Activated T-cell treated with anti-CD3 and anti-CD28 coated beads, Interleukin-2, amount 50 U/mL, for 72 hours (primary cell): ENCODE measurements at regions not wholly inside any gene's neighbourhood (a gene's known extent, or its start where the extent isn't known, plus 50 kb on each side); places are given as distances from the start of the nearest gene placed in this dataset.
A peak's percentile ranks its signal among the peaks of the same experiment; 100 is the strongest.

Source experiments
- ATAC-seq, 2 donors: fragments of 150-1000 bp; cut with Tn5 transposase; replicated peaks in 1 of 2; 2 replicates each; pipeline ENCODE4 v1.10.0; 2021; ENCODE audit warnings: moderate library complexity in 2 of 2, mild to moderate bottlenecking in 1 of 2
- DNase-seq, 2 donors: peaks; one replicate each; pipeline ENCODE4 v3.0.0; 2021 to 2022; ENCODE audit warnings: mixed read lengths in 1 of 2
- H3K27ac Mint-ChIP-seq: one replicate; pipeline ENCODE4 v1.8.0; 2022; ENCODE audit warnings: mild to moderate bottlenecking, moderate library complexity, mixed read lengths
- H3K27me3 Mint-ChIP-seq: one replicate; pipeline ENCODE4 v1.8.0; 2022; ENCODE audit warnings: low read depth, mixed read lengths
- H3K36me3 Mint-ChIP-seq, 2 donors: one replicate each; pipeline ENCODE4 v1.8.0; 2022; ENCODE audit warnings: mixed read lengths in 2 of 2, mild to moderate bottlenecking in 1 of 2; ENCODE audit not compliant: insufficient read depth in 2 of 2
- H3K4me1 Mint-ChIP-seq: one replicate; pipeline ENCODE4 v1.8.0; 2022; ENCODE audit warnings: low read depth, mixed read lengths
- H3K4me3 Mint-ChIP-seq, 2 donors: one replicate each; pipeline ENCODE4 v1.8.0; 2022; ENCODE audit warnings: mild to moderate bottlenecking in 2 of 2, mixed read lengths in 2 of 2, moderate library complexity in 2 of 2
- H3K9me3 Mint-ChIP-seq, 2 donors: one replicate each; pipeline ENCODE4 v1.8.0; 2022; ENCODE audit warnings: mixed read lengths in 2 of 2

DNA sequence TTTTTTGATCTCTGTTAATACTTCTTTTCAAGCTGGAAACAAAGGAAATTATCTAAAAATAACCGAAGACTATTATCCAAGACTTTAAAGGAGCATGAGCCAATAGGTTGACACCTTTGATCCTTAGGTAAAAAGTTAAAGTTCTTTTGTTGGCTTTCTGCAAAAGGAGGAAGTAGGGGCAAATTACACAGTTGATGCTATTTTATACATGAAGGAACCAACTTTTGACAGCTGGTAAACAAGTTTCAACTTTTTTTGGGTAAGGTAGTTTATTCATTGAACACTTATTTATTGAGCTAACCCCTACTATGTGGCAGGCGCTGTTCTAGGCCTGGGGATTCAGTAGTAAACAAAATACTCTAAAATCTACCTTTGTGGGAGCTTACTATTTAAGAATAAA is 66.6 kb upstream of the ZEB2 start:
- Mint-ChIP-seq H3K9me3 (peaks cover 0 to 2% of the 10 kb centered on the region in 2 donors), H3K4me3 (no peak overlapping the region), H3K36me3 (peaks cover 0 to 1% of the 10 kb centered on the region in 2 donors), H3K27ac (no peak overlapping the region), H3K4me1 (peaks cover 33% of the 10 kb centered on the region), H3K27me3 (peaks cover 40% of the 10 kb centered on the region)
- no peak for DNase-seq
- ATAC-seq: no peak

DNA sequence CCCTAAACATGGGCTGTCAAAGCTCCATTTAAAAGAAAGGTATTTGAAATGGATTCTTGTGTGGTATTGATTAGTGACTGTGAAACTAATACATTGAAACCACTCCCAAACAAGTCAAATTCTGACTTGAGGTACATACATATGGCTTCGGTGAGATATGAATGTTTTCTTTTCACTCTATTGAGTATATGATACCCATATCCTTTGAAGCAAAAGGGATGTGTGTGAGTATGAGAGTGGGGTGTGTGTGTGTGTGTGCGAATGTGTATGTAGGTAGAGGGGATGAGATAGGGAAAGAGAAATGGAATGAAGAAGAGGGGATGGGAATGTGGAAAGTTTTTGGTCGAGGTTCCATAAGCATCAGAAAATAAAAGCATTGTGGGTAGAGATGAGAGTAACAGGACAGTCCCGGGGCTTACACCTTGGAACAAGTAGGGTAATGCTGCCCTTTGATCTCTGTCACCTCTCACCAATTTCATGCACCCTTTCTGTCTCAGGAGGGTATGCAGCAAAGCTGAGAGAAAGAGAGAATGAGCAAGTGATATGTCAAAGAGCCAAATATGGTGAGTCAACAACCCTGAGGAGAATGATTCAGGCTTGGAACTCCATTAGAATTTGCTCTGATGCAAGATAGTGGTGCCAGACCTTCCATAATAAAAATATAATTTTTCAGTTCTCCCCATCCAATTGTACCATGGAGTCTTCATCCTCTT is 64.0 kb upstream of the ZEB2 start:
- peaks cover 0 to 1% of the 10 kb centered on the region in 2 donors for H3K36me3 Mint-ChIP-seq
- H3K9me3 Mint-ChIP-seq: peaks cover 0 to 2% of the 10 kb centered on the region in 2 donors
- H3K4me1 Mint-ChIP-seq: peaks cover 41% of the 10 kb centered on the region
- peak overlapping the region; percentile 45 to 53 for H3K4me3 Mint-ChIP-seq
- ATAC-seq (peak; percentile 89 to 92), DNase-seq (peak; percentile 28 to 31)
- peak overlapping the region; percentile 4 for H3K27ac Mint-ChIP-seq
- H3K27me3 Mint-ChIP-seq: peaks cover 44% of the 10 kb centered on the region

DNA sequence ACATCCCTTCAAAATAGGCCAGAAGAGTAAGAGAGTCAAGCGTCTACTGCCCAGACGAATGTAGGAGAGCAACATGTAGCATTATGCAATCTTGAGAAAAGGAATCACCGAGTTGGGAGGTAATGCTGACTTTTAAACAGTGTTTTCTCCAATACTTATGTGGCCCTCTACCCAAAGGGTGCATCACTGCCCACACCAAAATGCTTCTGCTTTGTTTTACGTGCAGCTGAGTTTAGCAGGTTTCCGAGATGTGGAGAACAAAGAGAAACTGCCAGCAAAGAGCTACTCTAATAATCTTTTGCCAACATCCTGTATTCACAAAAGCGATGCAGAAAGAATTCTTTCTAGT is 63.4 kb upstream of the ZEB2 start:
- Mint-ChIP-seq H3K4me1 (peaks cover 41% of the 10 kb centered on the region), H3K27me3 (peaks cover 44% of the 10 kb centered on the region), H3K9me3 (peaks cover 0 to 2% of the 10 kb centered on the region in 2 donors), H3K36me3 (peaks cover 0 to 1% of the 10 kb centered on the region in 2 donors), H3K27ac (no peak overlapping the region), H3K4me3 (peak overlapping the region; percentile 45 to 53)
- DNase-seq (no peak), ATAC-seq (peak in 1 of 2 donors; percentile 22)

DNA sequence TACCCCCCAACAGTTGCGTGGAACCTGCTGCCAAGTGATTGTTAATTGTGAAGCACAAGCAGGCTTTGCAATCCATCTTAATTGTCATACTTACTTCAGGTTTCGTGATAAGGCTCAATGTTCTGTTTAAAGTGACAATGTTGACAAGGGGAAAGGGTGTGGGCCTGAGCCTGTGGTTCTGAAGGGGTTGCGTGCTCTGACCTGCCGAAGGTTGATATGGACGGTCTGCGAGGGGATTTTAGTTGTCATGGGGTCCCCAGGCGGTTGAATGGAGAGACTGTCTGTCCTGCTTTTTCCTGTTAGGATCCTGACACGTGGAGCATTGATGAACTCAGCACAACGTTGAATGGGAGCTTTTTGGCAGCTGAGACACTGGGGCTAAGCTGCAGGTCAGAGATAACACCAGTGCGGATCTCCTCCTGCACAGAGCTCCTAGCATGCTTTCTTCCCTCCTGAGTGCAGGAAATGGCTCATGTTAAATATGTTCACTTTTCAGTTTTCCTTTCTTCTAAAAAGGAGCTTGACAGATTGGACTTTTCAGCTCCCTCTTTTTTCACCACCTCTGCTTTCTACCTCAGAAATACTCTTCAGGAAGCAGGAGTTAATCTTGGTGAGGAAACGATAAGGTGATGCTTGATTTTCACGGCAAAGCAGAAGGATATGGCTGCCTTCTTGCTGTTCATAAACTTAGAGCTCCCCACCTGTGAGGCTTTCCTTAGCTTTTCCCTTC is 62.9 kb upstream of the ZEB2 start:
- ATAC-seq (no peak), DNase-seq (no peak)
- H3K9me3 Mint-ChIP-seq: peaks cover 0 to 2% of the 10 kb centered on the region in 2 donors
- H3K27ac Mint-ChIP-seq: no peak overlapping the region
- peak overlapping the region; percentile 45 to 53 for H3K4me3 Mint-ChIP-seq
- peaks cover 0 to 1% of the 10 kb centered on the region in 2 donors for H3K36me3 Mint-ChIP-seq
- H3K27me3 Mint-ChIP-seq: peaks cover 44% of the 10 kb centered on the region
- H3K4me1 Mint-ChIP-seq: peaks cover 40% of the 10 kb centered on the region

DNA sequence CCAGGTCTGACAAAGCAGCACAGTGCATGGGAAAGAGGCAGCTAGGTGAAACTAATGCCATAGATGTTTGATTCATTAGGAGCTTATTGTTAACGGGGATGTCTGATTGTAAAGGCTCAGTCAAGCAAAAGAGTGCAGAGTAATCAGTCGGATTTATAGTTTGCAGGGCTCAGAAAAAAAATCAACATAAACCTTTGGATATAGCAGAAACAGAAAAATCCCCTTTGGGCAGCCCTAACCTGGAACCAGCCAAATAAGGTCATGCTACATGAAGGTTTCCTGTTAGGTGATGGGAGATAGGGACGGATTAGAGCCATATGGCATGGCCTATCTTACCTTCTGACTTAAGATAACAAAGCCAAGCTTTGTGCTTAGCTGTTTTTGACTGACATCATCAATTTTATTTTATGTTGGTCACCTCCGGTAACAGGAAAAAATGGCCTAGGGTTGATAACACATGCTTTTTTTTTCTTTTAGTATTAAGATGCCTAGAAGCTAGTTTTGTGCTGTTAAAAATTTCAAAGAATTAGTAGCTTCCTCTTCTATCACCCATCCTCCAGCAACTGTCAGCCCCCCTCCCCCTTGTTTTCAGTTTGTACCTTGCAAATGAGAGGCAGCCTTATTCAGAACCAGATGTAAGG is 60.7 kb upstream of the ZEB2 start:
- H3K36me3 Mint-ChIP-seq: peaks cover 0 to 1% of the 10 kb centered on the region in 2 donors
- H3K27me3 Mint-ChIP-seq: peaks cover 36% of the 10 kb centered on the region
- DNase-seq: no peak
- peaks cover 31% of the 10 kb centered on the region for H3K4me1 Mint-ChIP-seq
- H3K9me3 Mint-ChIP-seq: peaks cover 0 to 2% of the 10 kb centered on the region in 2 donors
- no peak overlapping the region for H3K4me3 Mint-ChIP-seq
- ATAC-seq: no peak
- no peak overlapping the region for H3K27ac Mint-ChIP-seq

DNA sequence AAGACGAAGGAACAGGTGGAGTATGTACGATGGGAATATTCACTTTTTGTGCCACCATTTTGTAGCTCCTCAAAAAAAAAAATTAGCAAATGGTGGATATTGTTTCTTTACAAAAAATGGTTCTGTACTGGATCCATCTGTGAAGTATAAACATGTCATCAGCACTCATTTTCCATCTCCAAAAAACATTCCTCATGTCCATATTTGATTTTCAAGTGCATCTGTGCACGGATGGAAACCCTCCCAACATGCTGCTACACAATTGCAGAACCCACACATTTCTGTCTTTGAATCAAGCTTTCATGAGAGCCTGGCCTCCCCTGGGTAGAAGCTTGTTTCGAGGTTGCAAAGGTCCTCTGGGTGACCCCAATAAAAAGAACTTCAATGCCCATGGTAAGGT is 59.6 kb upstream of the ZEB2 start:
- no peaks in the 10 kb centered on the region for H3K9me3 Mint-ChIP-seq
- H3K27me3 Mint-ChIP-seq: peaks cover 30% of the 10 kb centered on the region
- peaks cover 36% of the 10 kb centered on the region for H3K4me1 Mint-ChIP-seq
- no peak overlapping the region for H3K4me3 Mint-ChIP-seq
- DNase-seq (no peak), ATAC-seq (no peak)
- H3K36me3 Mint-ChIP-seq: no peaks in the 10 kb centered on the region
- no peak overlapping the region for H3K27ac Mint-ChIP-seq

DNA sequence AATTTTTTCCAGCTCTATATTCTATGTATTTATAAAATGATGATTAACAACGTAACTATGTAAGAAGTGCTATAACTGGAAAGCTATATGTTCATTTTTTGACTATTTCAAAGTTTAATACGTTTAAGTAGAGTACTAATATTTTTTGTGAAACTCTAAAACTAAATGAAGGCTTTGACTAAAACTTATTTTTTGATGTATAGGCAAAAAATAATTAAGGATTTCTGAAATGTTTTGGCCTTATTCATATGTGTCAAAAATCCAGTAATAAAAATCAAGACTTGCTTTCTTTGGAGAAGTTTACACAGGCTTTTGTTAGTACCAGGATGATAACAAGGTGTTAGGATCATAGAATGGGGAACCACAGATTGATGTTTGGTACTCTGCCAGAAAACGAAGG is 58.2 kb upstream of the ZEB2 start:
- Mint-ChIP-seq H3K4me3 (no peak overlapping the region), H3K9me3 (no peaks in the 10 kb centered on the region), H3K4me1 (peaks cover 28% of the 10 kb centered on the region), H3K27me3 (peaks cover 26% of the 10 kb centered on the region), H3K27ac (no peak overlapping the region), H3K36me3 (no peaks in the 10 kb centered on the region)
- no peak for ATAC-seq
- no peak for DNase-seq

DNA sequence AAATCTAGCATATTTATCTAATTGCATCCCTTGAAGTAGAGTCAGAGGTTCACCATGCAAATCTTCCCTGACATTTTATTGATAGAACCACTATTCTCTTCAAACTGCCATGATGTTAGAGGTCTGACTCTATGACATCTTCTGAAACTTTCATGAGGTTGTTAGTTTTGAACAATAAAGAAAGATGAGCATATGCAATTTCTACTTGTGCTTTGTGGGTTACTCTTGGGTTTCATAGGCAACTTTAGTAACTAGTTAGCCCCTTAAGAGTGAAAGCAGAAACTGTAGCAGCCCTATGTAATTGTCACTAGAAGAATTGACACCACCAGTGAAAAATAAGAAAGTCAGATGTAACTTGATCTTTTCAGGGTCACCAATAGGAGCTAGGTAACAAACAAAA is 53.1 kb upstream of the ZEB2 start:
- Mint-ChIP-seq H3K27me3 (peaks cover 13% of the 10 kb centered on the region), H3K27ac (no peak overlapping the region), H3K36me3 (no peaks in the 10 kb centered on the region), H3K4me1 (peaks cover 41% of the 10 kb centered on the region), H3K4me3 (peak overlapping the region; percentile 3 to 46), H3K9me3 (no peaks in the 10 kb centered on the region)
- DNase-seq (no peak), ATAC-seq (peak; percentile 76 to 87)

DNA sequence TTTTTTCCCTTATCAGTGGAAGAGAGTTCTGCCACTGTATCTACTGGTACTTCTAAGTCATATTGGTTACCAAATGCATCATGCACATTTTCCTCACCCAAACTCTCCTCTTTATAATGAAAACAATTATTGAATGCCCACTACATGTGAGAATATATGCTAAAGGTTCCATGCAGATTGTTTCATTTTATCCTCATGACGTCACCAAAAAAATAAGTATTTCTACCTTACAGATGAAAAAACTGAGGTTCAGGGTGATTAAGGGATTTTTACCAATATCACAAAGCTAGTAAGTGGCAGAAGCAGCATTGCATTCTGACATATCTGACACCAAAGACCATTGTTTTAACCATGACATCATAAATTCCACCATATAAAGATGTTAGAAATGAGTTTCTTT is 51.9 kb upstream of the ZEB2 start:
- Mint-ChIP-seq H3K27me3 (peaks cover 13% of the 10 kb centered on the region), H3K27ac (peak overlapping the region; percentile 47), H3K36me3 (no peaks in the 10 kb centered on the region), H3K4me3 (peak overlapping the region in 1 of 2 donors; percentile 48), H3K4me1 (peaks cover 41% of the 10 kb centered on the region), H3K9me3 (no peaks in the 10 kb centered on the region)
- DNase-seq: no peak
- no peak for ATAC-seq

DNA sequence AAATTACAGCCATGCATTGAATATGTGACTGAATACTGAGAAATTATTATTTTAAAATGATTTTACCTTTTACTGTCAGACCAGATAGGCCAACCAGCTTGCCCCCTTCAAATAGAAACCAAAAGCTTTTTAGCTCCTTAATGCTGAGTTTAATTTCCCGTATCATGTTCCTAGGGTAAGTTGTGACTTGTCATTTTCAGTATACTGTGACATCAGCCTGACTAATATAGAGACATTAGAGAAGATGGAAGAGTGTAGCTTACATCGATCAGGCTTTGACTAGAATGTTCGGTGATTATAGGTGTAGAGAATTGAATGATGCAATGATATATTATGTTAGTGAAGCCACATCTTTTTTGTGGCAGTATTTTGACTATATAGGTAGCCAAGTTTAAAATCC is 50.6 kb upstream of the ZEB2 start:
- Mint-ChIP-seq H3K27me3 (peaks cover 19% of the 10 kb centered on the region), H3K36me3 (no peaks in the 10 kb centered on the region), H3K4me3 (peak overlapping the region; percentile 13 to 48), H3K4me1 (peaks cover 41% of the 10 kb centered on the region), H3K9me3 (no peaks in the 10 kb centered on the region), H3K27ac (peak overlapping the region; percentile 31)
- ATAC-seq (peak; percentile 77 to 90), DNase-seq (no peak)
